ENCODE measurements at regions not wholly inside any gene's neighbourhood (a gene's known extent, or its start where the extent isn't known, plus 50 kb on each side); places are given as distances from the start of the nearest gene placed in this dataset.
"Not testable (repeated sequence)": the region's sequence is repeated elsewhere in the genome, so short reads cannot be mapped to it uniquely, and the experiment has no call there.

GRCh38 chr6:144690666-144691065 is 405.5 kb downstream of the UTRN start:
- no peak for DNase-seq

- not testable (repeated sequence) for DNase-seq
Measured at GRCh38 chr6:144692050-144692449, 406.9 kb downstream of the UTRN start.

DNA sequence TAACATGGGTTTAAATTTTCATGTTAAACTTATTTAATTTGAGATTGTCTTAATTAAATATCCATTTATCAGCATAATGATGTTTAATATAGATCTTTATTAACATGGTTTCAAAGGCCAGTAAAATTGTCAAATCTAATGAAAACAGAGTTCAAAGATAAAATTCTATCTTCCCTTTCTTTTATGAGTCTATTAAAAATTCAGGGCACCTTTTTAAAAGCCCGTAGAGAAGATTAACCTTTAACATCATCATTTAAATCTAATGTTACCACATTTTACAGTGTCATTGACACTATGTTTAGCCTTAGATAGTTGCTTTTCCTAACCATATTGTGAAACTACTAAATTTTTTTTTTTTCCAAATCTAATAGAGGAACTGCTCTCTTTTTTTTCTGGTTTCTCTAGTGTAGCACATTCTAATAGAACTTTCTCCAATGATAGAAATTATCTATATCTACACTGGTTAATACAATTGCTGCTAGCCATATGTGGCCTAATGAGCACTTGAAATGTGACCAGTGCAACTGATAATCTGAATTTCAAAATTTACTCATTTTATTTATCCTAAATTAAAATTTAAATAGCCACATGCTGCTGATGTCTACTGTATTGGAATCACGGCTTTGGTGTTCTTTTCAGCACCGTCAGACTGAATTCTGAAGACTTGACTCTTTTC is 410.9 kb downstream of the UTRN start:
- DNase-seq = no peak

DNA sequence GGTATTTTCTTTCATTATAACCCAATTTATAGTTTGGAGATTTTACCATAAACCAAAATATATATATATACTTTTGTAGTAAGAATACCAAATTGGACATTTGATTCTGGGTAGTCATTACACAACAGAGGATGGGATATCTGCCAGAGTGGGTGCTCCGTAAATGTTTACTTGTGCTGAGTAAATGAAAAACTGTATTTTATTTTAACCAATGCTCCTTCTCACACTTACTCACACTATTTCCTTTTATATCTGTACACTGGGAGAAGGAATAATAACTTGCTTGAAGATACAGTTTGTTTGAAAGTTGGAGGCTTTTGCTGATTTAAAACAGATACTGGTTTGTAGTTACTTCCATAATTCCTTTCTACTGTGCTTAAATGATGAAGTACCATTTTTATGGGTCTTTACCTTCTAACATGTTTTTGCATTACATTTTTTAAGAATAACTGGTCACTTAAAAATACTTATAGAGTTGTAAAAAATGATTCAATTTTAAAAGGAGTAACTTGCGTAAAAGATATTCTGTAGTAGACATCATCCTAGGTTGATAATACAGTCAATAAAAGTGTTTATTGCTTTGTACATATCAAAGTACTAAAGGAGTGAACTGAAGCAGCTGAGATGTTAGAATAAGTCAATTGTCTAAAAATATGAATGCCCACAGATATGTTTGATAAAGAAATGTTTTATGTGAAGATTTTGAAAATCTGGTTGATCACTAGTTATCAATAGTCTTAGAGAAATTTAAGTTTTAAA is 411.7 kb downstream of the UTRN start:
- DNase-seq = no peak

DNA sequence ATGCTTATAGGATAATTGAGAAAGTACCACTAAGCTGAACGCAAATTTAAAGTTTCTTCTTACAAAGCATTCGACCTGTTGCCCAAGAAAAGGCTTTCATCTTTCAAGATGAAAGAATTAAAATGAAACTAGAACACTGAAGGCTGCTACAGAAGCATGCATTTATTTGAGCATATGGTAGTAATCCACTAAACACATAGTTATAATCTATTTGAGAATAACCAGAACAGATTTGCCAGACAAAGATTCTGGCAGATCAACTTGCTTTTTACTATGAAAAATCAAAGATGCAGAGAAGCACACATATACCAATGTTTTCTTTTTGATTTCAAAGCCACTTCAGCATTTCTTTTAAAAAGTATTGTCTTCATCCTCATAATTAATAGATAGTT is 412.2 kb downstream of the UTRN start:
- DNase-seq = no peak

- DNase-seq = no peak
Measured at GRCh38 chr6:144697801-144698200, 412.7 kb downstream of the UTRN start.

DNA sequence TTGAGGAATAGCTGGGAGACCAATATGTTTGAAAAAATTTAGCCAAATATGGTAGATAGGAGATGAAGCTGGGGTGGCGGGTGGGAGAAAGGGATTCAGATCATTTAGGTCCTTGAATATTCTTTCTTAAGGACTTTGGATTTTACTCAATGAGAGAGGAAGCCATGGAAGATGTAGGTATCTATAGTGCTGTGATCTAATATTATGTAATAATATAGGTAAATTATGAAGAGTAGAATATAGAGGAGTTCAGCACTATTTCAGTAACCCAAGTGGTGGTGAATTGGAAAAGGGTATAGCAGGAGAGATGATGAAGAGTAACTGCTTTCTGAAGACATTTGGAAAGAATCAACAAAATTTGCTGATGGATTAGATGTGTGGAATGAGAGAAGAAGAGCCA is 417.6 kb downstream of the UTRN start:
- DNase-seq = no peak

GRCh38 chr6:144710207-144710606 is 425.1 kb downstream of the UTRN start:
- DNase-seq = no peak

GRCh38 chr6:144711661-144712060 is 426.5 kb downstream of the UTRN start:
- no peak for DNase-seq

GRCh38 chr6:144712541-144712940 is 427.4 kb downstream of the UTRN start:
- DNase-seq = no peak

DNA sequence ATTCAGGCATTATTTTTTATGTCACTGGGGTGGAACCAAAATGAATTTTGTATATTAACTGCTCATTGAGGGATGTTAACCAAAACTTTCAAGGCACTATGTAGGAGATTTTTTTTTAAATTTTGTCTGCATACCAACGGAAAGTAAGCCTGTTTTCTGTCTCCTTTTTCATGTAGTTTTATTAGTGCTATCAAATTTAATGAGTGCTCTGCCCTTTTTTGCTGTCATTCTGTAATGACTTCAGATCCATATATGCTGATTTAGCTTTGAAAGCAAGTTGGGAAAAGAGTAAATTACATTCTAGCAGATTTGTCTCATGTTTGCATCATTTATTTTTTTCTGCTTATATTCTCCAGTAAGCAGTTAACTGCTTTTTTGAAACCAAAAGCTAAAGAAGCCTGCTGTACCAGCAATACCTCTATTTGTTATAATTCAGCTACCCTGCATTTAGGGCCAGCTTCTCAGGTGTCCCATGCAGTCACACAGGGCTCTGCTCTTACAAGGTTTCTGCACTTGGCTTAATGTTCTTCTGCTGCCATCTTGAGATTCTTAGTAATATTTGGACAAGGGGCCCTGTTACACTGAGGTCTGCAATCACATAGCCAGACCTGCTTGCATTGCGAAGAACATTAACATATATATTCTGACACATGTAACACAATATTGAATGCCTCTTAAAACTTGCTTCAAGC is 429.0 kb downstream of the UTRN start:
- no peak for DNase-seq

GRCh38 chr6:144715344-144715743 is 430.2 kb downstream of the UTRN start:
- no peak for DNase-seq

DNA sequence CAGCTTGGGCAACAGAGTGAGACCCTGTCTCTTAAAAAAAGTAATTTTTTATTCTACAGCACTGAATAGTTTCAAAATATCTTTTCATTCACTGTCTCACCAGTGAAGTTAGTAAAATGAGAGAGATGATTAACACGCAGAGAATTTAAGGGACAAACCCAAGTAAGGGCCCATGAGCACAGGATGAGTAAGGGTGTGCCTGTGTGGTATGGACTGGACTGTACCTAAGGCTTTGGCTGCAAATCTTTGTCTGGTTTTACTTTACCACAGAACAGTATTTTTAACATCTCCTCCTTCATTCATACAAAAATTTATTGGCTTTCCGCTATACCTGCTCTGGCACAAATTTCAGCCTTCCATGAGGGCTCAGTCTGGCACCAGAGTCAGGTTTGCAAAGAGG is 433.3 kb downstream of the UTRN start:
- DNase-seq = no peak

- no peak for DNase-seq
Measured at GRCh38 chr6:144721232-144721631, 436.1 kb downstream of the UTRN start.

GRCh38 chr6:144722154-144722737 is 437.1 kb downstream of the UTRN start:
- DNase-seq = peak; percentile 52 to 70

DNA sequence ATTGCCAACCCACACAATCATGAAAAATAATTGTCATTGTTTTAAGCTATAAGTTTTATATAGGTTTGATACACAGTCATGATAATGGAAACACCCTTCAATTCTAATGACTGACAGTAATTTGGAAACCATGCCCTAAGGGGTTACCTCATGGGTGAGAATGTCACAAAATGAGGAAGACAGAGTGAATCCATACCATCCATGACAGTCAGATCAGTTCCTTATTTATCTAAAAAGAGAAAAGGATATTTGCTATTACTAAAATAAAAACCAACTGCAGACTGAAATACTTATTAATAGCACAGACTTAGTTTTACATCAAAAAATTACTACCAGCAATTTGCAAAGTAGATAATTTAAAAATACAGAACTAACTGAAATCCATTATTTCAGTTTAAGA is 437.8 kb downstream of the UTRN start:
- peak; percentile 82 to 87 for DNase-seq

DNA sequence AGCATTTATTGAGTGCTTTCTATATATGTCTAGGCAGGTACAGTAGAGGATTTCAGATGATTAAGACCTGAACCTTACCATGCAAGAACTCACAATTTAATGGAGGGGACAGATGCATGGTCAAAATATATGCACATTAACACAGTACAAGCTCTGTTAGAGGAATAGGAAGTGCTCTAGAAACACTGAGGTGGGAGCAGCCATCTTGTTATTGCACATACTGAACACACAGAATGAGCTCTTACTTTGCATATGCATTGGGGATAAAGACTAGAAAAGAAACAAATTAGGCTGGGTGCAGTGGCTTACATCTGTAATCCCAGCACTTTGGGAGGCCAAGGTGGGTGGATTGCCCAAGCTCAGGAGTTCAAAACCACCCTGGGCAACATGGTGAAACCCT is 438.3 kb downstream of the UTRN start:
- DNase-seq = peak; percentile 54 to 58

DNA sequence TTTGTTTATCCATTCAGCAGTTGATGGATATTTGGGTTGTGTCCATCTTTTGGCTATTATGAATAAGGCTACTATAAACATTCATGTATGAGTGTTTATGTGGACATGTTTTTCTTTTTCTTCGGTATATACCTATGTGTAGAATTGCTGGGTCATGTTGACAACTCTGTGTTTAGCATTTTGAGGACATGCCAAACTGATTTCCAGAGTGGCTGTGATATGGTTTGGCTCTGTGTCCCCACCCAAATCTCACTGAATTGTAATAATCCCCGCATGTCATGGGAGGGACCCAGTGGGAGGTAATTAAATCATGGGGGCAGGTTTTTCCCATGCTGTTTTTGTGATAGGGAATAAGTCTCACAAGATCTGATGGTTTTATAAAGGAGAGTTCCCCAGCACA is 439.7 kb downstream of the UTRN start:
- DNase-seq = no peak

- peak in 1 of 2 donors; percentile 18 for DNase-seq
Measured at GRCh38 chr6:144725736-144726522, 440.8 kb downstream of the UTRN start.

DNA sequence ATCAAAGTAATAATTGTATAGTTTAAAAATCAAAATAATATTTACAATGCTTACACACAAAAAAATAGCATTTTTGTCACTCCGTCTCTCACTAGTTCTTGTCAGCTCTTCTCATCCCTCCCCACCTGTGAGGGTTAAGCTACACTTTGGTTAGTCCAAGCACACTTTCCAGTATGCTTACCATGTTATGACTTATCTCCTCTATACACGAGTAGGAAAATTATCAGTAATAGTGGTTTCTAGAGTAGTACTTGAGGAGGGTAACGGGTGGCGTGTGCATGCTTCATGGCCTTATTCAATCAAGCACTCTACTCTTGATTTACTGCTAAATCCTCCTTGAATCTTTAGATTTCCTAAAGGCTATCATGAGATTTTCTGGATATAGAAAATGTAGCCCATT is 443.7 kb downstream of the UTRN start:
- DNase-seq = no peak

DNA sequence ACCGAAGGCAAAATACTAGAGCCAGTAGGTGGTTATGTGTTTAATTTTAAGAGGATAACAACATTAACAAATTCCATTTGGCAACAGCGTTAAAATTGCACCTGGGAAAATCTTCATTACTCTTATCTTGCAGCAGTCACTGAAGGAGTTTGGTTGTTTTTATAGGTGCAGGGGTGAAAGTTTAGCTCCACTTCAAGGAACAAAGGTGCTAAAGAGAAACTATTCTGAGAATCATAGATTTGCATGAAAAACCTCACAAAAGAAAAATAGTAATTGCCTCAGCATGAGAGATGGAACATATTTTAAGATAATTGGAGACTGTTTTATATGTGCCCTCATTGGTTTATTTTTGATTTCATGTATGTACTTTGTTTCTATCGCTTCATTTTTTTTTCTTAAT is 444.4 kb downstream of the UTRN start:
- DNase-seq = no peak

DNA sequence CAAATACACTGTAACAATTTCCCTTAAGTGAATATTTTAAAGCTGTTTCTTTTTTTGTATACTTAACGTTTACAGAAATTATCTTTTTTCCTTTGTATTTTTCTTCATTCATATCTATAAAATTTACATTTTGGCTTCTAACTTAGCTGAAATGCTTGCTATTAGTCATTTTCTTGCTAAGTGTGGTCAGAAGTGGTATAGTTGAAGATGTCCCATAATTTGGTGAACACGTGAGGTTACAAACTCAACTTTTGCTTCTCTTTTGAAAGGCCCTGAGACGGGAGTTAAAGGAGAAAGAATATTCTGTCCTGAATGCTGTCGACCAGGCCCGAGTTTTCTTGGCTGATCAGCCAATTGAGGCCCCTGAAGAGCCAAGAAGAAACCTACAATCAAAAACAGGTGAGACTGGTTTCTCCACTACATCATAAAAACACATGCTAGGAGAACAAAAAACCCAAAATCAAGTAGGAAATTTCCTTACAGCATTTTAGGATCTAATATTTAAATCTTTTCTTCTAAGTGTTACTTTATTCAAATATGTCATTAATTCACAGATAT is 445.0 kb downstream of the UTRN start:
- no peak for DNase-seq
